Bone marrow (tissue), 2 donors: ENCODE measurements at regions not wholly inside any gene's neighbourhood (a gene's known extent, or its start where the extent isn't known, plus 50 kb on each side); places are given as distances from the start of the nearest gene placed in this dataset.

ENCODE experiments used
- DNase-seq, 2 donors: peaks; one replicate each; lab custom pipeline; 2025; lab: John Stamatoyannopoulos, UW

DNA sequence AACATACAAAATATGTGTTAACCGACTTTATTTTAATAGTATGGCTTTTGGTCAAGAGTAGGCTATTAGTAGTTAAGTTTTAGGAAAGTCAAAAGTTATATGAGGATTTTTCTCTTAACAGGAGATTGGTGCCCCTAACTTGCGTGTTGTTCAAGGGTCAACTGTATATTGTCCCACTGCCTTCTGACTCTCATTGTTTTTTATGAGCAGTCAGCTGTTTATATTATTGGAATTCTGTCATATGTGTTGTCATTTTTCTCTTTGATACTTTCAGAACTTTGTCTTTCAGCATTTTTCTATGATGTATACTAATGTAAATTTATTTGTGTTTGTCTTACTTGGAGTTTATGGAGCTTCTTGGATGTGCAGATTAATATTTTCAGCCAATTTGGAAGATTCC is 142.1 kb upstream of the CMC1 start:
- no peak for DNase-seq

- no peak for DNase-seq
These were observed 139.7 kb upstream of the CMC1 start for GRCh38 chr3:28101705-28102104.

GRCh38 chr3:28103861-28104260 is 137.6 kb upstream of the CMC1 start:
- DNase-seq: no peak

GRCh38 chr3:28104896-28105534 is 136.4 kb upstream of the CMC1 start:
- no peak for DNase-seq

GRCh38 chr3:28109829-28110228 is 131.6 kb upstream of the CMC1 start:
- DNase-seq: no peak

DNA sequence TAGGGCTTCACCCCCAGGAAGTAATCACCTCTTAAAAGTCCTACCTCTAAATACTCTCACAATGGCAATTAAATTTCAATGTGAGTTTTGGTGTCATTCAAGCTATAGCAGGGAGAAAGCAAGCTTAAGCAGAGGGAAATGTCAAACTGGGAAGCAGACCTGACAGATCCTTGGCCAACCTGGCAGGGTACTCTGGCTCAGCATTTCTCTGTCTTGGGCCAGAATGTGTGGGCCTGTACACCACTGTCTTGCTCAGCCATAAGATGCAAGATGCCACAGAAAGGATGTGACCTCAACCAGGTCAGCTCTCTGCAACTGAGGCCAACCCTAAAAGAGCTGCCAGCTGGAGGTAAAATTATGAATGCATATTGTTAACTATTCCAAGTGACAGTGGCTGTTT is 130.6 kb upstream of the CMC1 start:
- DNase-seq: no peak

DNA sequence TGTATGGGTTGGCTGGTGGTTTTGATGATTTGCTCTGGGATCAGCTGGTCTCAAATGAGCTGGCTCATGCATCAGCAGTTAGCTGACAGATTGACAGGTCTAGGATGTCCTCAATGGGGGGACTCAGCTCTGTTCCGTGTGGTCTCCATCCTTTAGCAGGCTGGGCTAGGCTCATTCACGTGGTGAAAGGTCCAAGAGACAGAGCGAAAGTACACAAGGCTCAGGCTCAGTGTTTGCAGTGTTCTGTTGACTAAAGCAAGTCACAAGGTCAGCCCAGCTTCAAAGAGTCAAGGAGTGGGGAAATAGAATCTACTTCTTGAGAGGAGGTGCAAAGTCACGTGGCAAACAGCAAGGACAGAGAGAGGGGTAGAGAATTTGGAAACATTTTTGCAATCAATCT is 126.5 kb upstream of the CMC1 start:
- DNase-seq: no peak

DNA sequence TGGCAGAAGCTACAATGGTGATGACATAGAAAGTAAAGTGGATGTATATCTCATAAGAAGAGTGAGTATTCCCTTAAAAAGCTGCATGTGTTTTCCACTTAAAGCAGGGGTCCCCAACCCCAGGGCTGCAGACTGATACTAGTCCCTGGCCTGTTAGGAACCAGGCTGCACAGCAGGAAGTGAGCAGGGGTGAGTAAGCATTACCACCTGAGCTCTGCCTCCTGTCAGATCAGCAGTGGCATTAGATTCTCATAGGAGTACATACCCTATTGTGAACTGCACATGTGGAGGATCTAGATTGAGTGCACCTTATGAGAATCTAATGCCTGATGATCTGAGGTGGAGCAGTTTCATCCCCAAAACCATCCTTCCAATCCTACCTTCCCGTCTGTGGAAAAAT is 126.1 kb upstream of the CMC1 start:
- DNase-seq: no peak

DNA sequence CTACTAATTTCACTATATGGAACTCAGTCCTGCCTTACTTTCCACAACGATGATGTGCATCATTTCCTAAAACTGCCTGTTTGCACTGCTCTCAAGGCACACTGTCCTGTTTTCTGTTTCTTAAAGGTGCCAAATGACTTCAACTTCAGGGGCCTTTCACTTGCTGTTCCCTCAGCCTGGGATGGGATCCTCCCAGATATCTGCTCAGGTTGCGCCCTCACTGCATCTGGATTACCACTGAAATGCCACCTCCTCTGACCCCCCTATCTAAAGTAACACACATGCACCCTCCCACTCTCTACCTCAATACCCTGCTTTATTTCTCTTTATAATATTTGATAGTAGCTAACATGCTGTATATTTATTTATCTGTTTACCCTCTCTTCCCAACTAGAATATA is 123.8 kb upstream of the CMC1 start:
- no peak for DNase-seq

DNA sequence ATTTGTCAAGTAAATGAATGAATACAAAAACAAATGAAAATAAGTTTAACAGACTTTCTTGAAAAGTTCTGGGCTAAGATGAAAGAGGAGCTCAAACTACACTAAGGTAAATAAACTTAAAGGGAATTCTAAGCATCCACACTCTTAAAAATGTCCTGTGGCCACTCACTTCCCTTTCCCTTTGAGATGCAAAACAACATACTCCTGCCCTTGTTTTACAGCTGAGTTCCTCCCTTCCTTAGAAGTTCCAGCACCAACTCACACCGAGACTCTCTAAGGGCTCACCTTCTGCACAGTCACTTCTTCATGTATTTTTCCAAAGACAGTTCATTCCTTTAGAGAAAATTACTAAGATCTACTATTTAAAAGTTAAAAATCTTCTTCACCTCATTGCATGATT is 123.3 kb upstream of the CMC1 start:
- DNase-seq: no peak

- DNase-seq: no peak
These were observed 119.2 kb upstream of the CMC1 start for GRCh38 chr3:28122227-28122626.

DNA sequence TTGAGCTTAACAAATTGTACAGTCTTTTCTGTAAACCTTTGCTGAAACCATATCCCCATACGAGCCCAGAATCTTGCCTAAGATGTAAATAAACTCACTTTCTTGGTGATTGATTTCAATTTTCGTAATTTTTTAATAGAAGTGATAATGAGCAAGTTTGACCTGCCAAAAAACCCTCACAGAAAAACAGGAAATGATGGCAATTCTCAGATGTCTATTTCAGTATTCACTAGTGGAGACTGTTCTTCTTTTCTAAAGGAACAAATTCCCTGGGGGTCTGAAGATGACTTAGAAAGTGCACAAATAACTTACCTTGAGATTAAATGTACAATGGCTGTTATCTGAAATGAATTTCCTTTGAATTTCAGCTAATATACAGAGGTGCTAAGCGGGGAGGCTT is 116.5 kb upstream of the CMC1 start:
- DNase-seq: no peak

DNA sequence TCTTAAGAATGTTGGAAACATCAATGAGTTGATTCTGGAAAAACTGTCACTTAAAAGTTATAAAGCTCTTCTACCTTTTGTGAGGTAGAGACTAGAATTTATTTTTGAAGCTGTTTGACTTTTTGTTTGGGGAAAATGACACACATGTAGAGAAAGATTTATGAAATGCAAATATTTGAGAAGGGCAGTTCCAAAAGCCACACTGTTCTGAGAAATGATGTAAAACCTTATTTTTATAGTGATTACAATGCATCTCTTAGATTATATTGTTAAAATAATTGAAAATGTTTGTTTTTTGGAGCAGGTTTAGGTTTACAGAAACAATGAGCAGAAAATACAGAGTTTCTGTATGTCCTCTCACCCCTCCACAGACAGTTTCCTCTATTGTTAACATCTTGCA is 116.1 kb upstream of the CMC1 start:
- no peak for DNase-seq

DNA sequence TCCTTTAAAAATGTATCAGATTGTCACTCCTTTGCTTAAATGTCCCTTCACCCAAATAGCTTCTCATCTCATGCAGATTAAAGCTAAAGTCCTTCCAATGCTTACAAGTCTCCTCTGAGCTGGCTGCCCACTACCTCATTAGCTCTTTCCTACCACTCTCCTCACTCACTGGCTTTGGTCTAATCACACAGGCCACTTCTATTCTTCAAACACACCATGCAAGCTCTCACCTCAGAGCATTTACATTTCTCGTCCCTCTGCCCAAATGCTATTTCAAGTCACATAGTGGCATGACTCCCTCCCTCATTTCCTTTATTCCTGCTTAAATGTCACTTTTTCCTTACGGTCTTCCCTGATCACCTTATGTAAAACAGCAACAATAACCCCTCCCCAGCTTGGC is 110.6 kb upstream of the CMC1 start:
- DNase-seq: no peak

DNA sequence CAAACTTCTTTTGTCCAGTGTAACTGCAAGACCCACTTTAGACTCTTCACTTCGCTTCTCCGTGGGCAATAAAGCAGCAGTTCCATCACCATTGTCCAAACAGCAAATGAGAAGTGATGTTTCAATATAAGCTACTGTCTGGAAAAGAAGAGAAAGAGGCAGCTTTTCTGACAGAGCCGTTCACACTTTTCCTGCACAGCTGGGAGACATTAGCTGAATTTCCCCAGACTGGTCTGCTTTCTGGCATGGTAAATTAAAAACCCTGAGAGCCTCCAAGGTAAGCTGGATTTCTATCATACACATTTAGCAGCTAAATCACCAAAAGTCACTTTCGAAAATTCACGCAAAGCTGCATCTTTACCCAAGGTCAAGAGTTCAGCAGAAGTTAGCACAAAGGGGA is 108.5 kb upstream of the CMC1 start:
- DNase-seq: no peak

- DNase-seq: no peak
These were observed 107.2 kb upstream of the CMC1 start for GRCh38 chr3:28134198-28134597.

DNA sequence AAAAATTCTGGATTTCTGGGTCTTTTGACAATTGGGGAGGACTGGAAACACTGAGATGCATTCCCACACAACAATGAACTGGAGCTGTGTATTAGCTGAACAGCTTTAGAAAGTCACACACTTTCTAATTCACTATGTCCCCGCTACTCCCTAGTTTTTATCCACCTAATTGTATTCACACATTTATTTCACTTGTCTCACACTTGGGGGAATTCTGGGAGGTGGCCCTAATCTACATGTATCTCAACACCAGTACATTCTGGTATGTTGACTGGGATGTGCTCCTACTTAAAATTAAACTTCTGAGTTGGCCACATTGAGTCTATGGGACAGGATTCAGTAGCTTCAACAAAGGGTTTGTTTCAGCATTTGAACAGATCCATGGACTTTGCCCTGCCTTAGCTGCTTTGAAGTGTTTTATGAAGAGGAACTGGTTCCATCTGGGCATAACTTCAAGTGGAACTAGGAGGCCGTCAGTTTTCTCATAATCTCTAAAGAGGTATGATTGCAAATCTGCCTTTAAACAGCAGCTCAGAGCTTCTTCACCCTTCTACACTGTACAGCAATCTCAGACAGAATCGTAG is 106.5 kb upstream of the CMC1 start:
- DNase-seq: no peak

DNA sequence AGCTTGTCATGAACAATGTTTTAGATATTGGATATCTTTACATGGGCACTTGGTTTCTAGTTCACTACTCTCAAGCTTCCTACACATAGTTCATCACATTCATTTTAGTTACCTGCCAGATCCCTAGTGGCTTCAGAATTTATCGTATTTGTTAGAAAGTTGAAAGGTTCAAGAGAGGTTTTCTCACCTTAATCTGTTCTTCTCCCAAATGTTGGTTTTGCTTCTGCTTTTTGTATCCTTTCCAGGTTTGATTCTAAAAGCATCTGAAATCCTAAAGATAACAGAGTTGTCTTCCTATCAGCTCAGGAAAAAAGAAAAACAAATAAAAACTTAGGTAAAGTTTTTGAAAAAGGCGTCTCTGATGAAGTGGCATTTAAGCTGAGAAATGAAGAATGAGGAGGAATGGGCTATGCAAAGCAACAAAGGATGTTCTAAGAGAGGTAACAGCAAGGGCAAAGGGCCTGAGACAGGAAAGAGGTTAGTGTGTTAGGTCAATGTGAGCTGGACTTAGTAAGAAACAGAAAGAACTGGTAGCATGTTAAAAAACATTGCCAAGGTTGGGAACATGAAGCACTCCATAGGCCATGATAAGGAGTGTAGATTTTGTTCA is 104.7 kb upstream of the CMC1 start:
- no peak for DNase-seq

- DNase-seq: no peak
These were observed 103.3 kb upstream of the CMC1 start for GRCh38 chr3:28138043-28138610.

DNA sequence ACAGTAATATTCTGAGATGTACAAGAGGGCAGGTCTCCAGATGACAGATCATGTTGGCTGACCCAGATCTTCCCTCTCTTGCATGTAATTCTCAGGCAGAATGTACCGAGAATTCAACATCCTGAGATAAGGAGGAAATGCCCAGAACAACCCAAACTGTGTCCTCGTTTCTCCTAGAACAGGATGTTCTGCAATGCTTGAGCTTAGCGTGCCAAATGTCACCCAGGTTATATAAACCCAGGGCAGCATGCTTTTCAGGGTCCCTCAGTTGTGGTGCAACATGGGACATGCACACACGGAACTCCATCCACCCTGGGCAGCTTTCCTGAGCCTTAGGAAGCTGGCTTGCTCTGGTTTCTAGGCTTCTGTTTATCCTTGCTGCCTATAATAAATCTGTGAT is 102.1 kb upstream of the CMC1 start:
- DNase-seq: no peak

DNA sequence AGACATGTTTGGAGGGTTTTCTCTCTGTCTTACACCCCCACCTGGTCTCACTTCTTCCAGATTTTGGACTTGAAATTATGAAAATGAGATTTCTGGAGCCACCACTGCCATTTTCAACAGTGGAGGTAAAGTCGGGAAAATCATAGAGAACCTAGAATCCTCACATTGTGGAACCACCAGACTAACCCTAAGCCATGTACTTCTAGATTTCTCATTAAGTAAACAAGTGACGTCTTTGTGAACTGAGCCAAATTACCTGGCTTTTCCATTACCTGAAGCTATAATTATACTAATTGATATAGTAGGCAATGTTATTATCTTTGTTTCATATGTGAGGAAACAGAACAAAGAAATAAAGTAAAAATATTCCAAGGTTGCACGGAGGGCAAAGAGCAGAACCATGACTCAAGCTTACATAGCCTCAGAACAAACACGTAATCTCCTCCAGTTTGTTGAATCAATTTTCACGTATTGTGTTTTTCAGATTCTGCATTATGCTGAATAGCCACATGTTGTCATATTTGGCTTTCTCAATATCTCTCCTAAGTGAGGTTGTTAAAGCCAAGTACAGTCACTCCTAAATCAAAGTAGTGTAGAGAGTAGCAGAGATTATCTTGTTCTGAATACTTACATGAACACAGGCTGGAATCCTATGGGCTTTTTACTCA is 101.3 kb upstream of the CMC1 start:
- DNase-seq: no peak

DNA sequence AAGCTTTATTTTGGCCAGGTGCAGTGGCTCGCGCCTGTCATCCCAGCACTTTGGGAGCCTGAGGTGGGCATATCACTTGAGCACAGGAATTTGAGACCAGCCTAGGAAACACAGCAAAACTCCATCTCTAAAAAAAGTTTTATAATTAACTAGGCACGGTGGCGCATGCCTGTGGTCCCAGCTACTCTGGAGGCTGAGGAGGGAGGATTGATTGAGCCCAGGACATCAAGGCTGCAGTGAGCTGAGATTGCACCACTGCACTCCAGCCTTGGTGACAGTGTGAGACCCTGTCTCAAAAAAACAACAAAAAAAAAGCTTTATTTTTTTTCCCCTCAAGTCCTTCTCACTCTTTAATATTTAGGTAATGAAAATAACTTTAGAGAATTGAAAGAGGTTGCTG is 100.8 kb upstream of the CMC1 start:
- no peak for DNase-seq

- DNase-seq: no peak
These were observed 91.5 kb upstream of the CMC1 start for GRCh38 chr3:28149960-28150359.
